ENCODE measurements at regions not wholly inside any gene's neighbourhood (a gene's known extent, or its start where the extent isn't known, plus 50 kb on each side); places are given as distances from the start of the nearest gene placed in this dataset.

- TF ChIP-seq EZH2 (IDR thresholded peaks at IDR 0.05): no peak
- TF ChIP-seq CTCF (IDR thresholded peaks at IDR 0.05): no peak
Measured at GRCh38 chr12:77510985-77511384, 319.7 kb upstream of the NAV3 start.

Data from neural progenitor cell (in vitro differentiated cells).